Stomach (tissue), 4 donors: ENCODE measurements at regions not wholly inside any gene's neighbourhood (a gene's known extent, or its start where the extent isn't known, plus 50 kb on each side); places are given as distances from the start of the nearest gene placed in this dataset.

Experiments used
- EP300 ChIP-seq: sonication (generic); formaldehyde crosslinking; IDR thresholded peaks from one replicate; pipeline ENCODE4 v1.6.1; 2017; ENCODE audit warnings: antibody characterized with exemption
- POLR2A ChIP-seq, 4 donors: fragments of 450-650 bp; IDR thresholded peaks; one replicate each; pipeline ENCODE4 v1.6.1; 2016; ENCODE audit warnings: antibody characterized with exemption in 4 of 4, control low read depth in 2 of 4, mild to moderate bottlenecking in 1 of 4, moderate library complexity in 1 of 4
- TF ChIP-seq, protein P1 (sequence below), 7 experiments: fragments of 450-650 bp in 4 of 7; fragments of 200-600 bp in 3 of 7; sonication (generic) in 3 of 7; IDR thresholded peaks; one replicate each; pipeline ENCODE4 v1.5.1; 2016 to 2019; ENCODE audit warnings: antibody characterized with exemption in 7 of 7, control low read depth in 2 of 7, mild to moderate bottlenecking in 1 of 7

DNA sequence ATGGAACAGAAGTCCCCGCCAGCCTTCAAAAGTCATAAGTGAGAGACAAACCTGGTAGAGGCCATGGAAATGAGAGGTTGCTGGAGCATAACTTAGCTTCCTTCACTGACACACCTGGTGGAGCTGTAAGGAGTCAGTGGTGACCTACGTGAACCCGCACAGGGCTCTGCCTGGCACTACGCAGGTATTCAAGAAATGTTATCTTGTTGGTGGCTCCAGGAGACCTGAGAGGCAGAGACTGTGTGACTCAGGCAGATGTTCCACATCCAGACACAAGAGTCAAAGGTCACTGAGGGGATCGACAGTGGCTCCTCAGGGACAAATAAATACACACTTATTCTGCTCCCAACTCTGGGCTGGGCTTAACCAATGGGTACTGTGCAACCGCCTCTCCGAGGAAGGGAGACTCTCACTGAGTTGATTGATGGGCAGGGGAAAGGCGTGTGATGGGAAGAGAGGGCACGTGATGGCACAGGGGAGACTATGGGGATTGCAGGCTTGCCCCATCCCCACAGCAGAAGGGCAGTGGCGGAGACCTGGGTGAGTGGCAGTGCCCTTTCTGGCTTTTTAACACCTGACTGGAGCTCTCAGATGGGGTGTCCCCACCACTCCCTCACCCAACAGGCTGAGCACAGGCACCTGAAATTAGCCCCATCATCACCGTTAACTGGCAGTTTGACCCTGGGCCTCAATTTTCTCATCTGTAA lies 111.7 kb upstream of the SMAD3 start:
- TF ChIP-seq POLR2A (IDR thresholded peaks at IDR 0.05) (no peak), EP300 (no peak)
- TF ChIP-seq, protein P1, sequence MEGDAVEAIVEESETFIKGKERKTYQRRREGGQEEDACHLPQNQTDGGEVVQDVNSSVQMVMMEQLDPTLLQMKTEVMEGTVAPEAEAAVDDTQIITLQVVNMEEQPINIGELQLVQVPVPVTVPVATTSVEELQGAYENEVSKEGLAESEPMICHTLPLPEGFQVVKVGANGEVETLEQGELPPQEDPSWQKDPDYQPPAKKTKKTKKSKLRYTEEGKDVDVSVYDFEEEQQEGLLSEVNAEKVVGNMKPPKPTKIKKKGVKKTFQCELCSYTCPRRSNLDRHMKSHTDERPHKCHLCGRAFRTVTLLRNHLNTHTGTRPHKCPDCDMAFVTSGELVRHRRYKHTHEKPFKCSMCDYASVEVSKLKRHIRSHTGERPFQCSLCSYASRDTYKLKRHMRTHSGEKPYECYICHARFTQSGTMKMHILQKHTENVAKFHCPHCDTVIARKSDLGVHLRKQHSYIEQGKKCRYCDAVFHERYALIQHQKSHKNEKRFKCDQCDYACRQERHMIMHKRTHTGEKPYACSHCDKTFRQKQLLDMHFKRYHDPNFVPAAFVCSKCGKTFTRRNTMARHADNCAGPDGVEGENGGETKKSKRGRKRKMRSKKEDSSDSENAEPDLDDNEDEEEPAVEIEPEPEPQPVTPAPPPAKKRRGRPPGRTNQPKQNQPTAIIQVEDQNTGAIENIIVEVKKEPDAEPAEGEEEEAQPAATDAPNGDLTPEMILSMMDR (IDR thresholded peaks at IDR 0.05): no peak
